HL-60/S4 (cell line): ENCODE measurements at regions not wholly inside any gene's neighbourhood (a gene's known extent, or its start where the extent isn't known, plus 50 kb on each side); places are given as distances from the start of the nearest gene placed in this dataset.

Source experiments
- in situ Hi-C: fragments of 300-500 bp; cut with MboI; formaldehyde crosslinking; loops from 2 replicates; pipeline ENCODE4 v1.14.3; 2022; ENCODE audit warnings: low sequenced_read_pairs

DNA sequence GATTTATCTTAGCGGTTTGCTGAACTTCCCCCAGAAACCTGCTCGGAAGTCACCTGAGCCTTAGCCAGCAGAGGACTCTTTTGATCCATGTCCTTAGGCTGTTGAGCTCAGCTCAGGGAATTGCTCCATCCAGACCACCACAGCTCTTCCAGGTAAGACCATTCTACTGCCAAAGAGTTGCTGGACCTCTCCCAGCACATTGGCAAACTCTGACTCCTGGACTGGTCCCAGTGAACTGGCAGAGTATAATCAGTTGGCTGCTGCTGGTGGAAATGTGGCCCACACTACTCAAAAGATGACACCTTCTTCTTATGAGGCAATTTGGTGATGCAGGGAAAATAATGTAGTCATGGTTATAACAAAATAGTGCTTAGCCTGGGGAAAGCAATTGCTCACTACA, 308.8 kb upstream of the FIGN start:
- in situ Hi-C loops: no loop called here

DNA sequence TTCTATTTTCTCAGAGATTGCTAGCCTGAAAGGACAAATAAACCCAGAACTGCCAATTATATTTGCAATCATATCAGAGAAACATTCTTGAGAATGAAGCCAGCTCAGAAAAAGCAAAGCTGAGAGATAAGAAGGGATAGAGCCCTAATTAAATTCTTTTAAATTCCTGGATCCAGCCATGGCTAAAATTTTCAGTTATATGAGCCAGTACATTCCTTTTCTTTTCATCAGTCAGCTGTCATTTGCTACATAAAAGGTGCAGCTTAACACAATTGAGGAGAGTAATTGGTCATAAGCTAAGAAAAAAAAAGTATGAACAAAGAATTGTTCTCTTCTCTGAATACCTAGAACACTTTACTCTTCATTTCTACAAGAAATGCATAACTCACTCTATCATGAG, 303.5 kb upstream of the FIGN start:
- in situ Hi-C loops: no loop called here

DNA sequence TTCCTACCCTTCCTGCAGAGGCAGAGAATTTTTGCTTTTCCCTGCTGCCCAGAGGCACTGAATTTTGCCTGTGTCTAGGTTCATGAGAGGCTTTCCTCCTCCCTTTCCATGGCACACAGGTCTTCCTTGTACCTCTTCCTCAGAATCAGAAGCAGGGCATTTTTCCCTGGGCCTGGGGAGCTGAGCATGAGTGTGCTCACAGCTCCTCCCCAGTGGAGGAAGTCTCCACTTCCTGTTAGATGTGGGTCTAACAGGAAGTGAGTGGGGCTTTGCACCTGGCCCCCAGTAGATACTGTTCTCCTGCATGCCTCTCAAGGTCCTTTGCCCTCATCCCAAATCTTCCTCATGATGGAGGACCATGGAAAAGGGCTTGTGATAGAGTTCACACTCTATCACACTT, 297.2 kb upstream of the FIGN start:
- in situ Hi-C loops: no loop called here

GRCh38 chr2:164030623-164031022, 294.8 kb upstream of the FIGN start:
- in situ Hi-C loops: no loop called here

DNA sequence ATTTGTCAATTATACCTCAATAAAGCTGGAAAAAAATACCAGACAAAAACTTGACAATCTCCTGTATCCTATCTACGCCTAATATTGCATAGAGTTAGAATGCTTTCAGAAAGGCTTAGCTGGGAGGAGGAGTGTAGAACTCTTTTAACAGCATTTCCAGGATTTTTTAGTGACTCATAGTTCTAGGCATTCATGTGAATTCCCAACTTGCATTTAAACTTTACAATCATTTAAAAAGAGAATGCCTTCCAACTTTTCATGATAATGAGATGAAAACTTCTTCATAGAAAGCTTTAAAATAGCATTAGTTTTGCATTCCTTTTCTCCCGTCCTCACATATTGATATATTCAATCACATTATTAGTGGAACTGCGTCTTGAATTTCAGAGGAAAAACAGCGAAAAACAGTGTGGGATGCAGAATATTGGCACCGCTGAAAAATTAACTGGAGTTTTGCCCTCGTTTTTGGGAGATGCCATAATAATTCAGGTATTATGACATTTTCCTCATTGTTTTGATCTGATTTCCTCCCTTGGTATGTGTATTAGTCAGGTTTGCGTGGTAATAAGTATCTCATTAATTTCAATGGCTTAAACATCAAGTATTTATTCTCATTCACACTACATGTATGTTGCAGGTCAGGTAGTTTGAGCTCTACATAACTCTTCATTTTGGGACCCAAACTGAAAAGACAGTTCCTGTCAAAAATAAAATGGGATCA, 293.2 kb upstream of the FIGN start:
- in situ Hi-C loops: no loop called here

- in situ Hi-C loops: no loop called here
Measured at GRCh38 chr2:164024396-164024795, 288.6 kb upstream of the FIGN start.

DNA sequence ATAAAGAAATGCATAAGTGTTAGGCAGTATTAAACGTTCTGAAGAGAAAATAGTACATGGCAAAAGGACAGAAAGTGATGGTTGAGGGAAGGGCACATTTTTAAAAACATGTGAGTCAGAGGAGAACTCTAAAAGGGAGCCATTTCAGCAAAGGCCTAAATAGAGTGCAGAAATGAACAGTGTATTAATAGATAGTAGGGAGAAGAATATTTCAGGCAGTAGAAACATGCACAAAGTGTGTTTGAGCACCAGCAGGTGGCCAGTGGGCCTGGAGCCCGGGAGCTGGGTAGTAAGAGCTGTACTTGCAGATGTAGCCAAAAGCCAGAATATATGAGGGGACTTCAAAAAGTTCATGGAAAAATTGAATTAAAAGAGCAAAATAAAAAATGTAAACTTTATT, 288.1 kb upstream of the FIGN start:
- in situ Hi-C loops: no loop called here

GRCh38 chr2:164015328-164016123, 279.7 kb upstream of the FIGN start:
- in situ Hi-C loops: no loop called here

DNA sequence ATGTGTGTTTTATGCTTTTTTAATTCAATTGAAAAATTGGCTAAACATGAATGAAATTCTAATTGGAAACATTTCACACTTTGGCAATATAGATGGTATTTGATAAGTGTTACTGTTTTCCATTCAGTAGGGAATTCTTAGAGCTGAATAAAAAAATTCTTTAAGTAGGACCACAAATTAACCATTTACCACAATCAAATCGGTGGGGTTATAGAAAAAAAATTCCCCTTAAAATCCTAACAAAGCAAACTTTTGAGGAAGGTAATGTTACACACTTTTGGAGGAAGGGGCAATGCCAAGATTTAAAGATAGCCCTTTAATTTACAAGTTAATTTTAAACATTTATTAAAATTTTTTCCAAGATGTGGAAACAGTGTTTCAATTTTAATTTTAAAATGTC, 279.0 kb upstream of the FIGN start:
- in situ Hi-C loops: no loop called here

DNA sequence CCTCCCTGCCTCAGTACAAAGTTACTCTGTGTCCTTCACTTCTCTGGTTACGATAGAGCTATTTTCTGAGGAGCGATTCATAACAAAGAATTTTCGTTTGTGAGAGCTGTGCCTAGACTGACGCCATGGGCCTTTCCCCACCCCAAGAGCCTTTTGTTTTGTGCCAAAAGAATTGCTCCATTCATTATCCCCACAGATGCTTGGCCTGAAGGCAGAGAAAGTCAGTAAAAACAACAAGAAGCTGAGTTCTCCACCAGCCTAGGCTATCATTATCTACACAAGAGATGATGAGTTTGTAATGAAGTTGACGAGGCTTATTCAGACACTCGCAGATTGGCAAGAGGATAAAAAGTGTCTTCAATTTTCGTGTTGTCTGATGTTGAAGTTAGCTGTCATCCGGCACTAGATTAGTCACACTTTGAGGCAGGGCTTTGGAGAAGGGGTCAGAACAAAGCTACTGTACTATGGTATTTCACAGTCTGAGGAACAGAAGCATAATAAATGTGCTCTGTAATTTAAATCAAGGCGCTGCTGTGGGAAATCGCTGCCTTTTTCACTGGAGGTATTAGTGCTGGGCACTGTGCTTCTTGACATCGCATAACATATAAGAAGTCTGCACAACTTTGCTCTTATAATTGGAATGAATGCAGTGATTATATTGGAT, 278.4 kb upstream of the FIGN start:
- in situ Hi-C loops: no loop called here

GRCh38 chr2:164012581-164012980, 276.8 kb upstream of the FIGN start:
- in situ Hi-C loops: no loop called here

GRCh38 chr2:164009756-164010337, 274.0 kb upstream of the FIGN start:
- in situ Hi-C loops: no loop called here

GRCh38 chr2:164008752-164009151, 272.9 kb upstream of the FIGN start:
- in situ Hi-C loops: no loop called here

- in situ Hi-C loops: no loop called here
Measured at GRCh38 chr2:164006704-164007103, 270.9 kb upstream of the FIGN start.

DNA sequence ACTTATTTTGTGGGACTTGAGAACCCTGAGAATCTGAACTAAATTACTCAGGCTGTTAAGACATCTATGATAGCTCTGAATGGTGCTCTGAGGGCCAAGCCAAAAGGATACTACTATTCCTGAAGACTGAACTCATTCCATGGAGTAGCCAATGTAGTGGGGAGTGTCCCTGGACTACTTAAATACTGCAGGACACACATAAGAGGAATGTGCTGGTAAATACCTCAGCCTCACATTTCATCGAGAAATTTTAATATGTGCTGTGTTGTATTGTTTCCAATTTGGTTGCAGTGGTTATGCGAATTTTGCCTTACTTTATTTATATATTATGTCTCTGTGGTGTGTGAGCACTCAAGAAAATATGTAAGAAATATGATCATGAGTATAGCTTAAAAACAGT, 264.4 kb upstream of the FIGN start:
- in situ Hi-C loops: no loop called here

GRCh38 chr2:163997466-163997865, 261.7 kb upstream of the FIGN start:
- in situ Hi-C loops: no loop called here

GRCh38 chr2:163990541-163990940, 254.7 kb upstream of the FIGN start:
- in situ Hi-C loops: no loop called here

GRCh38 chr2:163990101-163990500, 254.3 kb upstream of the FIGN start:
- in situ Hi-C loops: no loop called here

DNA sequence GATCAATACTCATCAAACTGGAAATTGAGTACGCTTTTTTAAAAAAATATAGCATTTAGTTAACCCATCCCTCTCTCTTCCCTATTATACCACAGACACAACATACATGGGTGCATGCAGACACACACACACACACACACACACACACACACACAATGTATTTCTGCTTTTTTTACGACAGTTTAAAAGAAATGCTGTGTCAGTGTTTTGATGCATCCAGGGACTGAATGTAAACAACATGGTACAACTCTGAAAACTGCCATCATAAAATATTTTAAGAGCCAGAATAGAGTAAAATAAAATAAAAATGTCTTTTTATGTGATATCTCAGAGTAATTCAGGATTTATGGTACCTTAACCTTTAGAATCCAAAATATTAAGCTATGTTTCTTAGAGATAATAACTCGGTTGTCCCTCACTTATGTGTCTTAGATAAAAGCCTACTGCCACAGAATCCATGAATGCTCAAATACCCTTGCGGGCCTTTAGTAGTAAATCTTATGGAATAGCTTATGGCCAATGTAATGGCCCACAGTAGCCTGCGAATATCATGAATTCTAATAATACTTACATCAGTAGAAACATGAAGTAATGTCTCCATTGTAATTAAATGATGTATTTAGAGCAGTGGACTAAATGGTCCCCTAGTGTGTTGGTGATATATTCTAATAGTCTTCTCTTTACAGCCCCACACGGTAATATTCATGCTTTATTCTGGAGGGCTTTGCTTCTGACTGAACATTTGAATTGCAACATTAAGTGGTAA, 251.6 kb upstream of the FIGN start:
- in situ Hi-C loops: no loop called here

DNA sequence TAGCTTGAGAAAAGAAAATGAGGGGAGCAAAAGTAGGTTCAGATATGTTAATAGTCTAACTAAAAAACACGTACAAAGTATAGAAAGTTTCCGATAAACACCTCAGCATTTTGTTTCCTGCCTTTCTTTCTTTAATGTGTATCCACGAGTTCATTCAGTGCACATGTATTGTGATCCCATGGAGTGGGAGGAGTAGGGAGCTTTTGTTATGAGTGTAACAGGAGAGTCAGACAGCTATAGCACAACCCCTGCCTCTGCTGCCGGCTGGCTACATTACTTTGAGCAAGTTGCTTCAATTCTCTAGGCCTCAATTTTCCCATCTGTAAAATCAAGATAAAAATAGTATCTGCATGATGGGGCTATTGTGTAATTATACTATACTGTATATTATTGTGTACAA, 249.2 kb upstream of the FIGN start:
- in situ Hi-C loops: no loop called here

DNA sequence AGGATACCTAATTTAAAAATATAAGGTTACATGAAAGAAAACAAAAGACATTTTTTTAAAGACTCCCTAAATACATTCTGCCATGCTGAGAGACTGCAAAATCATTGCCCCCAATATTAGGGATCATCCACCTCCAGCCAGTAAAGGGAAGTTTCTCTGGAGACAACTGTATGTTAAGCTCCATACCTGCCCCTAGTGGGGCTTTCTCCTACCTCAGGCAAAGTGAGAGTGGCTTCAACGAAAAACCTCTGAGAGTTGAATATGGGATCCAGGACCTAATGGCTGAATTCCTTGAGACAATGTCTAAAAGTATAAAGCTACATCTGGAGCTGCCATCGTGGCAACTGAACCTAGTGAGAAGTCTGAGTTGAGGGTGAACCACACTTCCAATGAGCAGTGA, 248.1 kb upstream of the FIGN start:
- in situ Hi-C loops: no loop called here
